GM21423 (cell line): ENCODE measurements at regions not wholly inside any gene's neighbourhood (a gene's known extent, or its start where the extent isn't known, plus 50 kb on each side); places are given as distances from the start of the nearest gene placed in this dataset.
"Not testable (repeated sequence)": the region's sequence is repeated elsewhere in the genome, so short reads cannot be mapped to it uniquely, and the experiment has no call there.

Experiments
- ATAC-seq: cut with Tn5 transposase; IDR thresholded peaks from one replicate; pipeline ENCODE4 v1.9.1; 2021; ENCODE audit warnings: mild to moderate bottlenecking, moderate library complexity; ENCODE audit not compliant: unreplicated experiment

- no peak for ATAC-seq
Observed at GRCh38 chr9:81804306-81804705, 115.0 kb upstream of the TLE1 start.

GRCh38 chr9:81811688-81812087 lies 116.5 kb upstream of the SPATA31D4 start:
- not testable (repeated sequence) for ATAC-seq

GRCh38 chr9:81814401-81814793 lies 113.8 kb upstream of the SPATA31D4 start:
- peak; percentile 6 for ATAC-seq

- peak; percentile 80 for ATAC-seq
Observed at GRCh38 chr9:81814794-81815464, 113.3 kb upstream of the SPATA31D4 start.

GRCh38 chr9:81815781-81816180 lies 112.4 kb upstream of the SPATA31D4 start:
- ATAC-seq, result no peak

- ATAC-seq, result no peak
Observed at GRCh38 chr9:81819155-81819554, 109.1 kb upstream of the SPATA31D4 start.

GRCh38 chr9:81819859-81820546 lies 108.2 kb upstream of the SPATA31D4 start:
- no peak for ATAC-seq

GRCh38 chr9:81822301-81822865 lies 105.8 kb upstream of the SPATA31D4 start:
- ATAC-seq, result no peak

- ATAC-seq, result no peak
Observed at GRCh38 chr9:81822967-81823366, 105.3 kb upstream of the SPATA31D4 start.

GRCh38 chr9:81823672-81824554 lies 104.3 kb upstream of the SPATA31D4 start:
- ATAC-seq, result no peak

- ATAC-seq, result no peak
Observed at GRCh38 chr9:81824802-81825730, 103.2 kb upstream of the SPATA31D4 start.

- ATAC-seq, result no peak
Observed at GRCh38 chr9:81825846-81826516, 102.2 kb upstream of the SPATA31D4 start.

GRCh38 chr9:81826517-81826906 lies 101.7 kb upstream of the SPATA31D4 start:
- ATAC-seq, result no peak

GRCh38 chr9:81827616-81828296 lies 100.5 kb upstream of the SPATA31D4 start:
- peak; percentile 93 for ATAC-seq

- no peak for ATAC-seq
Observed at GRCh38 chr9:81829195-81829882, 98.9 kb upstream of the SPATA31D4 start.

- not testable (repeated sequence) for ATAC-seq
Observed at GRCh38 chr9:81830431-81830830, 97.8 kb upstream of the SPATA31D4 start.

GRCh38 chr9:81832571-81833285 lies 95.5 kb upstream of the SPATA31D4 start:
- ATAC-seq, result no peak
